SK-N-MC (cell line): ENCODE measurements at regions not wholly inside any gene's neighbourhood (a gene's known extent, or its start where the extent isn't known, plus 50 kb on each side); places are given as distances from the start of the nearest gene placed in this dataset.

ENCODE experiments used
- EZH2 ChIP-seq: fragments of 200-600 bp; sonication (generic); IDR thresholded peaks from one replicate; pipeline ENCODE4 v1.6.1; 2017; ENCODE audit warnings: antibody characterized with exemption
- FOXP2 ChIP-seq: optimal IDR thresholded peaks from 2 replicates; pipeline ENCODE3; 2011; ENCODE audit warnings: mild to moderate bottlenecking, moderate library complexity; ENCODE audit not compliant: insufficient read depth; ENCODE audit errors: extremely low read length, control extremely low read depth
- POLR2AphosphoS5 ChIP-seq: IDR thresholded peaks from 2 replicates; pipeline ENCODE4 v1.6.1; 2012; ENCODE audit warnings: mild to moderate bottlenecking, low read depth, low read length, borderline replicate concordance

- TF ChIP-seq POLR2AphosphoS5: no peak
- no peak for TF ChIP-seq EZH2
- no peak for TF ChIP-seq FOXP2
Measured at GRCh38 chr2:16870491-16871076, 204.9 kb upstream of the CYRIA start.
